Left lobe of liver (tissue), 2 donors: ENCODE measurements at regions not wholly inside any gene's neighbourhood (a gene's known extent, or its start where the extent isn't known, plus 50 kb on each side); places are given as distances from the start of the nearest gene placed in this dataset.

Experiments
- ATAC-seq: fragments of 200-7000 bp; cut with Tn5 transposase; one replicate; pipeline ENCODE4 v1.9.1; 2020; ENCODE audit warnings: mild to moderate bottlenecking, moderate library complexity
- DNase-seq: peaks from one replicate; pipeline ENCODE4 v3.0.0-alpha.2; 2020; ENCODE audit warnings: low spot score
- donor health status: DM: no; HTN: no; CAD: no; lungs with moderate emphysema.
- donor health status: DM: no; HTN: yes; CAD: no.

- DNase-seq: no peak
- no peak for ATAC-seq
Measured at GRCh38 chr3:127087441-127087840, 104.5 kb downstream of the PLXNA1 start.

GRCh38 chr3:127088511-127089351 lies 104.2 kb upstream of the PRR23E start:
- ATAC-seq (no peak), DNase-seq (no peak)

- ATAC-seq: no peak
- no peak for DNase-seq
Measured at GRCh38 chr3:127089486-127090145, 103.3 kb upstream of the PRR23E start.

GRCh38 chr3:127090218-127091160 lies 102.4 kb upstream of the PRR23E start:
- ATAC-seq: no peak
- no peak for DNase-seq

- DNase-seq (no peak), ATAC-seq (no peak)
Measured at GRCh38 chr3:127091376-127091775, 101.6 kb upstream of the PRR23E start.

- ATAC-seq (no peak), DNase-seq (no peak)
Measured at GRCh38 chr3:127092368-127092767, 100.6 kb upstream of the PRR23E start.

- no peak for DNase-seq
- no peak for ATAC-seq
Measured at GRCh38 chr3:127092776-127093175, 100.2 kb upstream of the PRR23E start.

- DNase-seq (no peak), ATAC-seq (no peak)
Measured at GRCh38 chr3:127093312-127093711, 99.6 kb upstream of the PRR23E start.

- ATAC-seq: no peak
- DNase-seq: no peak
Measured at GRCh38 chr3:127095774-127096173, 97.2 kb upstream of the PRR23E start.

- DNase-seq: no peak
Measured at GRCh38 chr3:127096256-127097071, 96.5 kb upstream of the PRR23E start.

GRCh38 chr3:127097072-127097405 lies 95.9 kb upstream of the PRR23E start:
- ATAC-seq (no peak), DNase-seq (no peak)

More at GRCh38 chr3:127096256-127097071, 96.5 kb upstream of the PRR23E start:
- ATAC-seq: no peak

GRCh38 chr3:127097481-127097880 lies 95.5 kb upstream of the PRR23E start:
- ATAC-seq (no peak), DNase-seq (no peak)

GRCh38 chr3:127099982-127100381 lies 92.9 kb upstream of the PRR23E start:
- no peak for DNase-seq
- ATAC-seq: no peak

- DNase-seq (no peak), ATAC-seq (no peak)
Measured at GRCh38 chr3:127100459-127101410, 92.2 kb upstream of the PRR23E start.

- ATAC-seq (no peak), DNase-seq (no peak)
Measured at GRCh38 chr3:127101411-127102187, 91.3 kb upstream of the PRR23E start.

- no peak for ATAC-seq
- DNase-seq: no peak
Measured at GRCh38 chr3:127102188-127102520, 90.8 kb upstream of the PRR23E start.

- DNase-seq (no peak), ATAC-seq (no peak)
Measured at GRCh38 chr3:127102587-127102986, 90.3 kb upstream of the PRR23E start.

- DNase-seq: no peak
Measured at GRCh38 chr3:127103080-127103479, 89.9 kb upstream of the PRR23E start.

GRCh38 chr3:127104586-127104985 lies 88.3 kb upstream of the PRR23E start:
- ATAC-seq (no peak), DNase-seq (peak; percentile 39)

More at GRCh38 chr3:127103080-127103479, 89.9 kb upstream of the PRR23E start:
- ATAC-seq: no peak
